DMS153 treated with DMSO at 0.1 percent for 48 hours (cell line): ENCODE measurements at regions not wholly inside any gene's neighbourhood (a gene's known extent, or its start where the extent isn't known, plus 50 kb on each side); places are given as distances from the start of the nearest gene placed in this dataset.

Source experiments
- DNase-seq: peaks from one replicate; lab custom pipeline; 2025; ENCODE audit not compliant: unreplicated experiment; lab: John Stamatoyannopoulos, UW

- DNase-seq, result no peak
Observed at GRCh38 chr1:63115527-63115926, 206.8 kb upstream of the FOXD3 start.

- DNase-seq, result no peak
Observed at GRCh38 chr1:63116016-63116415, 206.4 kb upstream of the FOXD3 start.

DNA sequence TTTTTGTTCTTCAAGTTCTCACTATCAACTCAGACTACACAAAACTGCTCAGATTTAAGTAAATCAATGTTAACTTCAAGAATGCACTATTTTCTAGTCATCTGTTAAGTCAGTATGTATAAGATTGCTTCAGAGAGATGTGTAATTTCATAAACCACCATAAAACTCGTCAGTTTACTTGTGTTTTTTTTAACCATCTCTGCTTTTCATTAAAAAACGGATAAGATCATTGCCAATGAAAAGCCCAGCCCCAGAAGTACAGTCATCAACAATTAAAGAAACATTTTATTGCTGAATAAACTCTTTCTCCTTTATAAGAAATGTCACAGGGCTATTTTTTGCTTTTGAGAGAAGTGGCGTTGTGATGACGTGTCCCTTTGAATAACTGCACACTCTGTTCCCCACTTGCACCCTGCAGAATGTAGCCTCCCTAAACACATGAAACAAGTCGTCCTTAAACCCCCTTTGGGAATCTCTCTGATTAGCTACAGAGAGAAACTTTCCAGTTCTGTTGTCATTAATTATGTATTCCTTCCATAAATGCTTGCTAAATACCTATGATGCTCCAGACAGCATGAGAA lies 202.7 kb upstream of the FOXD3 start:
- no peak for DNase-seq

- no peak for DNase-seq
Observed at GRCh38 chr1:63122079-63122478, 200.3 kb upstream of the FOXD3 start.

- DNase-seq, result no peak
Observed at GRCh38 chr1:63124666-63125191, 197.6 kb upstream of the FOXD3 start.

DNA sequence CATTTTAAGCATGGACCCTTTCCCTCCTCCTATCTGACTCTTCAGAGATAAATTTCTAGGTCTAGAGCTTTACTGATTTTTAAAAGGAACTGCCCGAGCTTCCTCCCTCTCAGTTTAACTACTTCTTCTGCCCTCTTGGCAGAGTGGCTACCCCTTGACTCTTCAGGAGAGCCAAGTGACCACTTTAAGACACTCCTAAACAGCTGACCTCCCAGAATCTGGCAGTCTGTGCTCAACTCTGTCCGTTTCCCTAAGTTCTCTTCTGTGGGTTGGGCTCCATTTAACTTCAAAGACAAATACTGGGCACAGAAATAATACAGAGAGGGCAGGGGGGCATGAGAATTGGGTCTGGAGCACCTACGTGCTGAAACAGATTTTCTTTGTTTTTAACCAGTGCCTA lies 196.3 kb upstream of the FOXD3 start:
- no peak for DNase-seq

DNA sequence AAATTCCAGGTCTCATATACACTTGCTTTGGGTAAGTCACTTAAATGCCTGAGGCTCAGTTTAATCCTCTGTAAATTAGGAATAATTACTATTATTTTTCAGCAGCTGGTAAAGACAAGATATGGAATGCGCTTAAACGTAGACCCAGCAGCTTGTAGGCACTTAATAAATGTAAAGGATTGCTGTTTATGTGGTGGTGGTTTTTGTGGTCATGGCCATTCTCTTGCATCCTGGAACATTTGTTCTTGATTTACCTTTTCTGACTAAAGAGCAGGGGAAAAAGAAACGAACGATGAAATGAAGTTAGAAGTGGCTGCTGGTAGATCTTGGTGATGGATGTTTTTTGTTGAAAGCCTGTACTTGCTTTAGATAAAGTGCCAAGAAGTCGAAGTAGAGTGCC lies 195.0 kb upstream of the FOXD3 start:
- no peak for DNase-seq

DNA sequence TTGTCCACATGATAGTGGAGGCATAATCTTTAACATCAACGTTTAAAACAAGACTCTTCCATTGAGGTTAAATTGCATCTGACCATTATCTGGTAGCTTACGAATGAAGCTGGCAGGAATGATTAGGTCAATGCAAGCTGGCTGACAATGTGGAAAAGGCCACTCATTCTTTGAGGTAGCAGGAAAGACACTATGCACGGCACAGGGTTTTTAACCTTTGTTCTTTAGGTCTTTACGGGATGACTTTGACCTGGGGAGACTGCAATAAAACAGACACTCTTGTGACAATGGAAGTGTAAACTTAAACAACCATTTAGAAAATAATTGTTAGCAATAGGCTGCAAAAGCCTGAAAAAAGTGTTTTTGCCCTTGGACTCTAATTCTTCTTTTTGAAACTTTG lies 193.8 kb upstream of the FOXD3 start:
- no peak for DNase-seq

DNA sequence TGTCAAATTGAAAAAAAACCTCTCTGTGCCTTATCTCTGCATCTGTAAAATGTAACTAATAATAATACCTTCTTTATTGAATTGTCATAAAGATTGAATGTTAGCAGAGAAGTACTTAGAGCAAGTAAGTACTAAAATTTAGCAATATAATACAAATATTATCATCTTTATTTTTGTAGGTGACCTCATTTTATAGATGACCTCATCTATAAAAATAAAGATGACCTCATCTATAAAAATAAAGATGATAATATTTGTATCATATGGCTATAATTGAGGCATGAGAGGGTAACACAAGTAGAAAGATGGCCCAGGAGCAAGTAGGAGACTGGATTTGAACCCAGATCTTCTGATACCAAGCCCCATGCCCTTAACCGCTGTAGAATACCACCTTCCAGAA lies 193.2 kb upstream of the FOXD3 start:
- no peak for DNase-seq

DNA sequence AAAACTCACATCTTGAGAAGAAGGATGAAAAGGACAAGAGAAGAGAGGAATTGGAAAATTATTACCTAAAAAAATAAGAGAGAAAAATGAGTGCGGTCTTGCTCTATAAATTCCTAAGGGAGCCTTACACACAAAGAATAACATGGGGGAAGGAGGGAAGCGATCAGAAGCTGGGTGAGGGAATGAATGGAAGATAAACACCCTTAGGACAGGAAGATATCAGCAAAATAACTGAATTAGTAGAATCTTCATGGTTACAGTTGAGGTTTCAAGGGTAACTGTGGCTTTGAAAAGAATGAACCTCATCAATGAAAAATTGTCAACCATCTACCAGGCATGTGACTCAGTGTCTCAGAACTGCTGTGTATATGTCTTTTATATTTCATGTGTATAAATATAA lies 192.5 kb upstream of the FOXD3 start:
- DNase-seq, result no peak

- no peak for DNase-seq
Observed at GRCh38 chr1:63134501-63135173, 187.7 kb upstream of the FOXD3 start.

GRCh38 chr1:63135174-63135512 lies 187.2 kb upstream of the FOXD3 start:
- DNase-seq, result no peak

DNA sequence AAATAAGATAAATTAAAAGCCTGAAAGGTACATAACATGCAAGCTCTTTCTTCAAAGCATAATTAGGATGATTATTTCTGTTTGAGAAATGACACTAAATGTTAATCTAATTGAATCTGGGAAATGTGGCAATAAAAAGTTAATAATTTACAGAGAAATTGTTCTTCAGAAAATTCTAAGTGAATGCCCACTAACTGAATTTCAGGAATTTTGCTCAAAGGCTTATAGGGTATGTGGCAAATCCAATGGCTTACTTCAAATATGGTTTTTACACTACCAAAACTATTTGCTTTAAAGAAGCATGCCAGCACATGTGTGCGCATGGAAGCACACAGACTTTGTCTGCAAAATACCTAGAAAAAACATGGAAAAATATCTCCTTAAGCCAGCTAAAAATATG lies 186.6 kb upstream of the FOXD3 start:
- no peak for DNase-seq

GRCh38 chr1:63142001-63142400 lies 180.4 kb upstream of the FOXD3 start:
- no peak for DNase-seq

DNA sequence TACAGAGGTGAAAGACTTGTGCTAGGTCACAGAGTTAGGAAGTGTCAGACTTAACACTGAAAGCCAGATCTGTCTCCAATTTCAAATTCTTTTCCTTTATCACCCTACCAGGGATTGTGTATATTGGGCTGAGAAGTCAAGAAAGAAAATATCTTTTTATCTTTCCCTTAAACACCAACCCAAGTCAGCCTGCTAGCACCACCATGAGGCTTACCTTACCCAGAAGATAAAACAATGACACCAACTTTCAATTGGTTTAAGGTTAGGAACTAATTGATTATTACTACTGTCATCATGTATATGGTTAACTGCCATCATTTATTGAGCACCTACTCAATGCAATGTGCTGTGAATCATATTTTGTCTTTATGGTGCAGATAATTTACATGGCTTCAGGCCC lies 178.9 kb upstream of the FOXD3 start:
- no peak for DNase-seq

DNA sequence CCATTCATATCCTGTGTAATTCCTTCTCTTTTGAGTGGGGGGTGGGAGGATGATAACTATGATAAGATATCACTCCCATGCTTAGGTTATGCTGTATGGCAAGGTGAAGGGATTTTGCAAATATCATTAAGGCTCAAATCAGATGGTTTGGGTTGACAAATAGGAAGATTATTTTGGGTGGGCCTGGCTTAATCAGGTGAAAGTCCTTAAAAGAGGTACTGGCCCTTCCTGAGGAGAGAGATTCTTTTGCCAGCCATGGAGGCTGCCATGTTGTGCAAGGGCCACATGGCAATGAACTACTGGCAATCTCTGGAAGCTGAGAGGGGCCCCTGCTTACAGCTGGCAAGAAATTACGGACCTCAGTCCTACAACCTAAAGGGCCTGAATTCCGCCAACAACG lies 174.6 kb upstream of the FOXD3 start:
- DNase-seq, result no peak

GRCh38 chr1:63148825-63149645 lies 173.3 kb upstream of the FOXD3 start:
- peak; percentile 5 for DNase-seq

GRCh38 chr1:63152572-63152971 lies 169.8 kb upstream of the FOXD3 start:
- no peak for DNase-seq

DNA sequence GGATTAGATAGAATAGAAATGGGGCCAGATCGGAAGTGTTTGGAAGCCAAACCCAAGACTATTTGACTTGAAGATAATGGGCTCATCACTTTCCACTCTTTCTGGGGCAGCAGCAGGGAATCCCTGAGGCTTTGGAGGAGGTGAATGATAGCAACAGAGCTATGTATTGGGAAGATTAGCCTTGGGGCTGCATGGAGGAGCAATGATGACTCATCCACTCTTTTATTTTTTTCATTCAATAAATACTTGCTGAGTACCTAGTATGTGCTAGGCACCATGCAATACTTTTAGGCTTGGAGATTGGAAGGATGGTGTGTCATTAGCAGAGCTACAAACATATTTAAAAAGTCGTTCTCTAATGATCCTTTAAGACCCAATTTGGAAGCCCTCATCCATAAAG lies 166.9 kb upstream of the FOXD3 start:
- no peak for DNase-seq

- no peak for DNase-seq
Observed at GRCh38 chr1:63157085-63157484, 165.3 kb upstream of the FOXD3 start.

DNA sequence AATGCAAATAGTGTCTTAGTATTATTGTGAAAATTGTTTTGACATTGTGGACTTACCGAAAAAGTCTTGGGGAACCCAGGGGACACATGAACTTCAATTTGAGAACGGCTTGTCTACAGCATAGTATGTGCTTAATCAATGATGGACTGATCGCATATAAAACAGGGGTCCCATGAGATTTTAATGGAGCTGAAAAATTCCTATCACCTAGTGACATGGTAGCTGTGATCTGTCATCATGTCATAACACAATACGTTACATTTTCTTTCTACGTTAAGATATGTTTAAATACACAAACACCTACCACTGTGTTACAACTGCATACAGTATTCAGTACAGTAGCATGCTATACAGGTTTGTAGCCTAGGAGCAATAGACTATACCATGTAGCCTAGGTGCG lies 153.3 kb upstream of the FOXD3 start:
- no peak for DNase-seq

GRCh38 chr1:63173161-63173560 lies 149.2 kb upstream of the FOXD3 start:
- DNase-seq, result no peak
